HUES48 (cell line): ENCODE measurements at regions not wholly inside any gene's neighbourhood (a gene's known extent, or its start where the extent isn't known, plus 50 kb on each side); places are given as distances from the start of the nearest gene placed in this dataset.

Source experiments
- H3K27ac ChIP-seq: one replicate; pipeline ENCODE4 v1.7.0; 2013; ENCODE audit warnings: low read depth, low read length, inconsistent platforms
- H3K27me3 ChIP-seq: 2 replicates; pipeline ENCODE4 v1.6.1; 2013; ENCODE audit warnings: mild to moderate bottlenecking, low read length; ENCODE audit not compliant: control insufficient read depth, insufficient read depth
- H3K36me3 ChIP-seq: 2 replicates; pipeline ENCODE4 v1.6.1; 2013; ENCODE audit warnings: low read length; ENCODE audit not compliant: control insufficient read depth, insufficient read depth
- H3K4me1 ChIP-seq: 2 replicates; pipeline ENCODE4 v1.6.1; 2013; ENCODE audit warnings: mild to moderate bottlenecking, low read length; ENCODE audit not compliant: control insufficient read depth, insufficient read depth
- H3K4me3 ChIP-seq: 2 replicates; pipeline ENCODE4 v1.5.1; 2013; ENCODE audit warnings: mild to moderate bottlenecking, low read depth, low read length
- H3K9ac ChIP-seq: 2 replicates; pipeline ENCODE4 v1.6.1; 2013; ENCODE audit warnings: mild to moderate bottlenecking, low read depth, low read length, moderate library complexity
- H3K9me3 ChIP-seq: 2 replicates; pipeline ENCODE4 v1.6.1; 2013; ENCODE audit warnings: low read length; ENCODE audit not compliant: control insufficient read depth, insufficient read depth

DNA sequence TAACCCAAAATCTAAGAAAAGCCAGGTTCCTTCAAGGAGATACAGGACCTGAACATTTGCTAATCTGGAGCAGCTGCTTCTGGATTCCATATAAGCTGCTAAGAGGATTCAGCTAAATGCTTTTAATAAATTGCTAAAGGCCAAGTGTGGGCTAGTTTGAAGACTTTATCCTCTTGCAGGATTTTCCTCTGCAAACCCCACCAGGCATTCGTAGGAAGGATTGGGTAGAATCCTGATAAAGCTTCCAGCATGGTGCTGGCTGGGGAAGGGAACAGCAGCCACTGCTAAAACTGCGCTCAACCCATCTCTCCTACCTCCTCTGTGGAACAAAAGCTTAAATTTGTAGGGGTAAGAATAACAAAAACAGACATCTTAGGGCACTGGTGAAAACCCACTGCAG lies 61.3 kb upstream of the TAB3 start:
- Histone ChIP-seq H3K9me3 (no peaks in the 10 kb centered on the region; the same call in 1 of the 2 replicates), H3K36me3 (no peaks in the 10 kb centered on the region), H3K4me1 (no peaks in the 10 kb centered on the region), H3K9ac (no peak overlapping the region), H3K27me3 (no peaks in the 10 kb centered on the region; the same call in 1 of the 2 replicates), H3K4me3 (no peak overlapping the region), H3K27ac (no peak overlapping the region)

GRCh38 chrX:30949554-30949953 lies 60.5 kb upstream of the TAB3 start:
- Histone ChIP-seq H3K27ac (no peak overlapping the region), H3K9me3 (no peaks in the 10 kb centered on the region; the same call in 1 of the 2 replicates), H3K4me3 (no peak overlapping the region), H3K4me1 (no peaks in the 10 kb centered on the region), H3K27me3 (no peaks in the 10 kb centered on the region; the same call in 1 of the 2 replicates), H3K36me3 (no peaks in the 10 kb centered on the region), H3K9ac (no peak overlapping the region)

- Histone ChIP-seq H3K4me1 (no peaks in the 10 kb centered on the region), H3K27me3 (no peaks in the 10 kb centered on the region; the same call in 1 of the 2 replicates), H3K27ac (no peak overlapping the region), H3K36me3 (no peaks in the 10 kb centered on the region), H3K4me3 (no peak overlapping the region), H3K9me3 (no peaks in the 10 kb centered on the region; the same call in 1 of the 2 replicates), H3K9ac (no peak overlapping the region)
Observed at GRCh38 chrX:30948626-30949025, 59.6 kb upstream of the TAB3 start.

GRCh38 chrX:30948051-30948450 lies 59.0 kb upstream of the TAB3 start:
- Histone ChIP-seq H3K27ac (no peak overlapping the region), H3K27me3 (no peaks in the 10 kb centered on the region; the same call in 1 of the 2 replicates), H3K4me3 (no peak overlapping the region), H3K9ac (no peak overlapping the region), H3K9me3 (no peaks in the 10 kb centered on the region; the same call in 1 of the 2 replicates), H3K36me3 (no peaks in the 10 kb centered on the region), H3K4me1 (no peaks in the 10 kb centered on the region)

DNA sequence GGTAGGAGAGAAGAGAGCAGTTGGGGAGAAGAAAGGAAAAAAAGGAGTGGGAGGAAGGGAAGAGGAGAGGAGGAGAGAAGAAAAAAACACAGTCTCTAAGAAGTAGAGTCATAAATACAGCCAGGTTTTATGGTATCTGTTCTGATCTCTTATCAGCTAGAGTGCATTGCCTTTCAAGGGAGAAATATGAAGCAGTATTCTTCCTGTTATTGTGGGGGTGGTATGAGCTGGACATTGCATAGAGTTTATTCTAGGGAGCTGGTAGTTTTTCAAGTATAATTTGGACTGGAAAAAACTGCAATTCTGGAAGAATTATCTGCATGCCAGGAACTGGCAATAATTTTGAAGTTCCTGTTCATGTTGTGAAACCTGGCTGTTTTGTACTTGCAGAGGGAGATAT lies 54.9 kb upstream of the TAB3 start:
- H3K9ac ChIP-seq = no peak overlapping the region
- no peak overlapping the region for H3K4me3 ChIP-seq
- H3K9me3 ChIP-seq = no peaks in the 10 kb centered on the region
- H3K36me3 ChIP-seq = no peaks in the 10 kb centered on the region
- no peak overlapping the region for H3K27ac ChIP-seq
- H3K27me3 ChIP-seq = no peaks in the 10 kb centered on the region; the same call in 1 of the 2 replicates
- H3K4me1 ChIP-seq = no peaks in the 10 kb centered on the region

- Histone ChIP-seq H3K36me3 (no peaks in the 10 kb centered on the region), H3K27ac (no peak overlapping the region), H3K9ac (no peak overlapping the region), H3K4me1 (no peaks in the 10 kb centered on the region), H3K4me3 (no peak overlapping the region), H3K27me3 (no peaks in the 10 kb centered on the region; the same call in 1 of the 2 replicates), H3K9me3 (no peaks in the 10 kb centered on the region)
Observed at GRCh38 chrX:30941898-30942297, 52.8 kb upstream of the TAB3 start.

GRCh38 chrX:30939928-30940327 lies 50.9 kb upstream of the TAB3 start:
- H3K9me3 ChIP-seq = no peaks in the 10 kb centered on the region
- H3K36me3 ChIP-seq = no peaks in the 10 kb centered on the region
- no peak overlapping the region for H3K9ac ChIP-seq
- H3K27me3 ChIP-seq = no peaks in the 10 kb centered on the region; the same call in 1 of the 2 replicates
- no peak overlapping the region for H3K27ac ChIP-seq
- H3K4me3 ChIP-seq = no peak overlapping the region
- H3K4me1 ChIP-seq = no peaks in the 10 kb centered on the region
